Upper lobe of left lung (tissue), 6 donors: ENCODE measurements at regions not wholly inside any gene's neighbourhood (a gene's known extent, or its start where the extent isn't known, plus 50 kb on each side); places are given as distances from the start of the nearest gene placed in this dataset.

Experiments
- ATAC-seq, 2 donors: fragments of 200-7000 bp; cut with Tn5 transposase; one replicate each; pipeline ENCODE4 v1.9.1; 2022; ENCODE audit warnings: mild to moderate bottlenecking in 2 of 2, moderate library complexity in 2 of 2; ENCODE audit not compliant: low FRiP score in 2 of 2
- DNase-seq, 2 donors: peaks; one replicate each; pipeline ENCODE4 v3.0.0-alpha.2; 2019 to 2020
- H3K27ac ChIP-seq, 4 donors: fragments of 200-600 bp; sonication (generic); one replicate each; pipeline ENCODE4 v1.5.1; 2016 to 2019
- H3K27me3 ChIP-seq, 4 donors: fragments of 200-600 bp; sonication (generic); one replicate each; pipeline ENCODE4 v1.5.1; 2017 to 2019
- H3K36me3 ChIP-seq, 4 donors: fragments of 200-600 bp; sonication (generic); one replicate each; pipeline ENCODE4 v1.5.1; 2016 to 2019
- H3K4me1 ChIP-seq, 4 donors: fragments of 200-600 bp; sonication (generic); one replicate each; pipeline ENCODE4 v1.5.1; 2018 to 2019
- H3K4me3 ChIP-seq, 4 donors: fragments of 200-600 bp; sonication (generic); one replicate each; pipeline ENCODE4 v1.5.1; 2017 to 2019; ENCODE audit warnings: mild to moderate bottlenecking in 2 of 4, moderate library complexity in 1 of 4
- H3K9me3 ChIP-seq, 4 donors: fragments of 200-600 bp; sonication (generic); one replicate each; pipeline ENCODE4 v1.5.1; 2018 to 2019
- EP300 ChIP-seq, 4 donors: sonication (generic); formaldehyde crosslinking; IDR thresholded peaks; one replicate each; pipeline ENCODE4 v1.5.1; 2017; ENCODE audit warnings: antibody characterized with exemption in 4 of 4, control low read depth in 2 of 4
- POLR2A ChIP-seq, 4 donors: fragments of 450-650 bp; IDR thresholded peaks; one replicate each; pipeline ENCODE4 v1.5.1; 2016 to 2017; ENCODE audit warnings: antibody characterized with exemption in 4 of 4, mild to moderate bottlenecking in 2 of 4
- POLR2AphosphoS5 ChIP-seq, 2 donors: sonication (generic); formaldehyde crosslinking; IDR thresholded peaks; one replicate each; pipeline ENCODE4 v1.5.1; 2017; ENCODE audit warnings: antibody characterized with exemption in 2 of 2
- WGBS, 2 donors: methylation state at CpG; one replicate each; pipeline ENCODE4 v1.1.5; 2017 to 2018; 5-methylcytosine and 5-hydroxymethylcytosine counted together
- TF ChIP-seq, protein P1 (sequence below), 6 experiments: fragments of 450-650 bp in 4 of 6; fragments of 200-600 bp in 2 of 6; sonication (generic) in 2 of 6; IDR thresholded peaks; one replicate each; pipeline ENCODE4 v1.5.1; 2016 to 2019; ENCODE audit warnings: antibody characterized with exemption in 6 of 6
- donor health status: DM: no; HTN: no; CAD: no; lungs with moderate emphysema.
- donor health status: DM: no; HTN: yes; CAD: no; lungs with severe emphysema.

DNA sequence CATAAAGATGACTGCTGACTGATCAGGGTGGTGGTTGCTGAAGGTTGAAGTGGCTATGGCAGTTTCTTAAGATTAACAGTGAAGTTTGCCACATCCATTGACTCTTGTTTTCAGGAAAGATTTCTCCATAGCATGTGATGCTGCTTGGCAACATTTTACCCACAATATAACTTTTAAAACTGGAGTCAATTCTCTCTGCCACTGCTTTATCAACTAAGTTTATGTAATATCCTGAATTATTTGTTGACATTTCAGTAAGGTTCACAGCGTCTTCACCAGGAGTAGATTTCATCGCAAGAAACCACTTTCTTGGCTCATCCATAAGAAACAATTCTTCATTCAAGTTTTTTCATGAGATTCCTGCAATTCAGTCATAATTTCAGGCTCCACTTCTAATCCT, 166.5 kb upstream of the SPRY1 start:
- Histone ChIP-seq H3K4me3 (no peak overlapping the region), H3K9me3 (no peaks in the 10 kb centered on the region), H3K27ac (no peak overlapping the region), H3K36me3 (no peaks in the 10 kb centered on the region), H3K27me3 (no peaks in the 10 kb centered on the region), H3K4me1 (peaks cover 0 to 5% (median 2%) of the 10 kb centered on the region in 4 donors)
- TF ChIP-seq EP300 (IDR thresholded peaks at IDR 0.05) (no peak), POLR2A (IDR thresholded peaks at IDR 0.05) (no peak), POLR2AphosphoS5 (IDR thresholded peaks at IDR 0.05) (no peak)
- TF ChIP-seq, protein P1, sequence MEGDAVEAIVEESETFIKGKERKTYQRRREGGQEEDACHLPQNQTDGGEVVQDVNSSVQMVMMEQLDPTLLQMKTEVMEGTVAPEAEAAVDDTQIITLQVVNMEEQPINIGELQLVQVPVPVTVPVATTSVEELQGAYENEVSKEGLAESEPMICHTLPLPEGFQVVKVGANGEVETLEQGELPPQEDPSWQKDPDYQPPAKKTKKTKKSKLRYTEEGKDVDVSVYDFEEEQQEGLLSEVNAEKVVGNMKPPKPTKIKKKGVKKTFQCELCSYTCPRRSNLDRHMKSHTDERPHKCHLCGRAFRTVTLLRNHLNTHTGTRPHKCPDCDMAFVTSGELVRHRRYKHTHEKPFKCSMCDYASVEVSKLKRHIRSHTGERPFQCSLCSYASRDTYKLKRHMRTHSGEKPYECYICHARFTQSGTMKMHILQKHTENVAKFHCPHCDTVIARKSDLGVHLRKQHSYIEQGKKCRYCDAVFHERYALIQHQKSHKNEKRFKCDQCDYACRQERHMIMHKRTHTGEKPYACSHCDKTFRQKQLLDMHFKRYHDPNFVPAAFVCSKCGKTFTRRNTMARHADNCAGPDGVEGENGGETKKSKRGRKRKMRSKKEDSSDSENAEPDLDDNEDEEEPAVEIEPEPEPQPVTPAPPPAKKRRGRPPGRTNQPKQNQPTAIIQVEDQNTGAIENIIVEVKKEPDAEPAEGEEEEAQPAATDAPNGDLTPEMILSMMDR (IDR thresholded peaks at IDR 0.05), result no peak
- ATAC-seq (no peak), DNase-seq (no peak)
- WGBS, 2 donors, result 54 to 63% methylated on average over 2 of the region's 2 CpGs

- Histone ChIP-seq H3K36me3 (no peaks in the 10 kb centered on the region), H3K27ac (peak overlapping the region in 1 of 4 donors; percentile 11), H3K9me3 (no peaks in the 10 kb centered on the region), H3K4me3 (no peak overlapping the region), H3K4me1 (peaks cover 0 to 5% (median 2%) of the 10 kb centered on the region in 4 donors), H3K27me3 (no peaks in the 10 kb centered on the region)
- TF ChIP-seq POLR2AphosphoS5 (IDR thresholded peaks at IDR 0.05), result no peak
- TF ChIP-seq EP300 (IDR thresholded peaks at IDR 0.05), result no peak
- TF ChIP-seq, protein P1 (IDR thresholded peaks at IDR 0.05), result no peak
- ATAC-seq (peak in 1 of 2 donors; percentile 62), DNase-seq (no peak)
- 25 to 33% methylated on average over 3 of the region's 3 CpGs for WGBS, 2 donors
Measured at GRCh38 chr4:123232439-123232838, 164.2 kb upstream of the SPRY1 start.

DNA sequence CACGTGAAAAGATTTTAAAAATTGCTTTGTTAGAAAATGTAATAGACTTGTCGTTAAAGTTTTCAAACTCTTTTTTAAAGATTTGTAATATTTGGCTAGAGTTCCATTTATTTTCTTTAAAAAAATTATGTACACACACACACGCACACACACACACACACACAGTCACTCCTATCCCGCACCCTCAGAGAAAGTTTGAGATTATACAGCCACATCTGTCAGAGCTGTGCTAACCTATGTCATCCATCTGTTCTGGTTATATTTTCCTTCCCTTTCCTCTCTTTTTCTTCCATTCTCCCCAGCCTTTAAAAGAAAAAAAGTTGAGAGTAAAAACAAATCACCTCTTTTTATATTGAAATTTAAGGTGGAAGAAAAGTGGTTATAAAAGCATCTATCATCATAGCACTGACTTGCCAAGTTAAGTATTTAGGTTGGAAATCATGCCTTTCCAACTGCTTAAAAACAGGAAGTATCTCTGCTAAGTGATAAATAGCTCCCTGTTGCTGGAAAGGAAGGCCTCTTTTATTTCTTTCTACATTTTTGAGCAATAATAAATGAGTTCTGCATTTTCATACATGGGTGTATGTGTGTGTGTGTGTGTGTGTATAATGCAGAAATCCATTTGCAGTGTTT, 163.3 kb upstream of the SPRY1 start:
- ATAC-seq (peak in 1 of 2 donors; percentile 34), DNase-seq (no peak)
- no peak overlapping the region for H3K4me3 ChIP-seq
- no peak overlapping the region for H3K27ac ChIP-seq
- no peaks in the 10 kb centered on the region for H3K27me3 ChIP-seq
- 41 to 64% methylated on average over 4 of the region's 4 CpGs for WGBS, 2 donors
- peaks cover 0 to 5% (median 2%) of the 10 kb centered on the region in 4 donors for H3K4me1 ChIP-seq
- no peaks in the 10 kb centered on the region for H3K9me3 ChIP-seq
- no peaks in the 10 kb centered on the region for H3K36me3 ChIP-seq
- TF ChIP-seq, protein P1 (IDR thresholded peaks at IDR 0.05), result no peak
- no peak for TF ChIP-seq POLR2A (IDR thresholded peaks at IDR 0.05)

GRCh38 chr4:123234955-123235354, 161.6 kb upstream of the SPRY1 start:
- no peaks in the 10 kb centered on the region for H3K9me3 ChIP-seq
- no peaks in the 10 kb centered on the region for H3K36me3 ChIP-seq
- TF ChIP-seq EP300 (IDR thresholded peaks at IDR 0.05), result no peak
- TF ChIP-seq POLR2A (IDR thresholded peaks at IDR 0.05), result no peak
- no peak for TF ChIP-seq POLR2AphosphoS5 (IDR thresholded peaks at IDR 0.05)
- TF ChIP-seq, protein P1 (IDR thresholded peaks at IDR 0.05), result no peak
- no peaks in the 10 kb centered on the region for H3K27me3 ChIP-seq
- no peak for DNase-seq
- peak overlapping the region in 1 of 4 donors; percentile 17 for H3K27ac ChIP-seq
- no peak overlapping the region for H3K4me3 ChIP-seq
- peaks cover 0 to 5% (median 2%) of the 10 kb centered on the region in 4 donors for H3K4me1 ChIP-seq
- no peak for ATAC-seq

- Histone ChIP-seq H3K4me1 (peaks cover 0 to 5% (median 2%) of the 10 kb centered on the region in 4 donors), H3K27me3 (no peaks in the 10 kb centered on the region), H3K4me3 (no peak overlapping the region), H3K27ac (no peak overlapping the region), H3K36me3 (no peaks in the 10 kb centered on the region), H3K9me3 (no peaks in the 10 kb centered on the region)
- DNase-seq (no peak), ATAC-seq (no peak)
- TF ChIP-seq, protein P1 (IDR thresholded peaks at IDR 0.05), result no peak
- TF ChIP-seq POLR2A (IDR thresholded peaks at IDR 0.05), result no peak
- no peak for TF ChIP-seq POLR2AphosphoS5 (IDR thresholded peaks at IDR 0.05)
- TF ChIP-seq EP300 (IDR thresholded peaks at IDR 0.05), result no peak
- 53 to 66% methylated on average over 2 of the region's 2 CpGs for WGBS, 2 donors
Measured at GRCh38 chr4:123235431-123235830, 161.2 kb upstream of the SPRY1 start.
